GM21576 (cell line): ENCODE measurements at regions not wholly inside any gene's neighbourhood (a gene's known extent, or its start where the extent isn't known, plus 50 kb on each side); places are given as distances from the start of the nearest gene placed in this dataset.
"Not testable (repeated sequence)": the region's sequence is repeated elsewhere in the genome, so short reads cannot be mapped to it uniquely, and the experiment has no call there.

Source experiments
- ATAC-seq: cut with Tn5 transposase; IDR thresholded peaks from one replicate; pipeline ENCODE4 v1.9.1; 2021; ENCODE audit warnings: mild to moderate bottlenecking, moderate library complexity; ENCODE audit not compliant: unreplicated experiment

DNA sequence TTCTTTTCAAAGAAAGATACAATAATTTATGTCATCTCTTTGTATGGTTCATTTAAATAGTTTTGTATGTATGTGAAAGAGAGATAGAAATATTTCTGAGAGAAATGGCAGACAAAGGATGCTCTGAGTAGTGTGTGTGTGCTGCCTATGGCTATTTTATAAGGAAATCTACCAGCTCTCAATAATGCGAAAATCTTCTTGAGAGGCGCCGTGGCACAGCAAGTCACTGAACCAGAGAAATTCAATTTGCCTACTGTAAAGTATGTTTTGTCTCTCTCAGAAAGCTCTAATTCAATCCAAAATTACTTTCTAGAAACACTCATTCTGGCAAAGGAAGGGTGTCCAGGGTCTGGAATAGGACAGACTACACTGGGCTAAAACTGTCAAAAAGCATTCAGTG lies 1981.1 kb downstream of the EFNA5 start:
- no peak for ATAC-seq

DNA sequence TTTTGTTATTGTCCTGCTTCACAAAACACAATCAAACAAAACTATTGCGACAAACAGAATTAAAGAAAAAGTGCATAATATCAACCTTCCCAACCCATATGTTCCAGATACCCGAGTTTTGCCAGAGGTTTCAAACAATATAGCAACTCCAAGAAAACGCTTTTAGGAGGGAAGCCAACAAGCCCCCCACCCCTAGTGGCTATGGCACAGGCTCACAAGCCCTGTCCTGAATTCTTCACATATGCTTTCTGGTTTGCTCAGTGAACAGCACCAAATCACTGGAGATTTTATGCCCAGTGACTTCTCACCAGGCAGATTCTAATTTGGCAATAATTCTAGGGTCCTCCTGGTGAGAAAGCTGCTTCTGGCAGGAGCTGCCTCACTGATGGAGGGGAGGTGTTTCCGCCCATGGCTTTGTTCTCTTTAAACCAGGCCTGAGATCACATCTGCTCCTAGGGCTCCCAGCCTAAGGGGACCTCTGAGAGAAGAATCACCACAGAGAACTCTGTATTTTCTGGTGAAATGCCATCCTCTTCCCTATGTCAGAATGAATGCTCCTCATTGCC lies 1982.4 kb downstream of the EFNA5 start:
- ATAC-seq = no peak

DNA sequence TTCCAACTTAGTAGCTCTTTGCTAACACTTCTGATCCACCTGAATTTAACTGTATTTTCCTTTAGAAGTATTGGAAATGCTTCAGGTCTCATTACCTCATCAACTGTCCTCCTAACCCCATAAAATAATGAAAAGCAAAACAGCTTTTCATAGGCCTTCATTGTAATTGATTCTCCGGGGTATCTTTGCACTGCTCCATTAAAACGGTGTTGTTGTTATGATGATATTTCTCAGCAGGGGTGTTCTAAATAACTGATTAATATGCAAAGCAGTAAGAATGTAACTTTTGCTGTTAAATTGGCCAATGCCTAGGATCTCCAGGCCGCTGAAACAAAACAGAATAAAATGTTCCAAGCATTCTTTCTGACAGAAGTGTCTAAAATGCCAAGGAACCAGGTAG lies 1983.2 kb downstream of the EFNA5 start:
- no peak for ATAC-seq

DNA sequence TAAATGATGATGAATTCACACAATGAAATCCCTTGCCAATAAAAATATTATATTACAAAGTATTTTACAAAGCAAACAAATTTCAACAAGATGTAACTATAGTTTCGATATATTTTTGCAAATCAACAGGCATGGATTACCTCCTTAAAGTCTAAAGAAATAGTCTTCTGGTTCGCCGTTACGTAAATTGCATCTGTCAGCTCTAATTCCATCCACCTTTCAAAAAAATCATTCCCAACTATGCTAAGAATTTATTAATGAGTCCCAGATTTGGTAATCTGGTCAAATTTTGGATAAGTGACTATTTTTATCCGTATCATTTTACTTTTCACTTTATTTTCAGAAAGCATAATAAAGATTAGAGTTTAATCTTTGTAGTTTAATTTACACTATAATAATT lies 1984.9 kb downstream of the EFNA5 start:
- ATAC-seq = no peak

DNA sequence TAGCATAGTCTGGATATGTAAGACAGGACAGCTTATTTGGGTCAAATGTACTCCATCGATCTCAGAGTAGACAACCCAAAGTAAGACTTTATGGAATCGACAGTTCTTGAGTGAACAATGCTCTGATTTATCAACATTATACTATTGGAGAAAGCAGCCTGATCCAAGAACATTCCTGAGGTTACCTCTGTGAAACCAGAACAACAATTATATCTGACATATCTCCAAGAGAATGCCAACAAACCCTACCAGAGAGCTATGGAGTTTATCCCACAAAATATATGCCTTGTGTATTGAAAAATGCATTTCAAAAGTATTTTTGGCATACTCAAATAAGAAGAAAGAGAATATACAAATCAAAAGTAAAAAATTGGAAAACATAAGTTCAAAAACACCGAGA lies 1985.9 kb downstream of the EFNA5 start:
- no peak for ATAC-seq

DNA sequence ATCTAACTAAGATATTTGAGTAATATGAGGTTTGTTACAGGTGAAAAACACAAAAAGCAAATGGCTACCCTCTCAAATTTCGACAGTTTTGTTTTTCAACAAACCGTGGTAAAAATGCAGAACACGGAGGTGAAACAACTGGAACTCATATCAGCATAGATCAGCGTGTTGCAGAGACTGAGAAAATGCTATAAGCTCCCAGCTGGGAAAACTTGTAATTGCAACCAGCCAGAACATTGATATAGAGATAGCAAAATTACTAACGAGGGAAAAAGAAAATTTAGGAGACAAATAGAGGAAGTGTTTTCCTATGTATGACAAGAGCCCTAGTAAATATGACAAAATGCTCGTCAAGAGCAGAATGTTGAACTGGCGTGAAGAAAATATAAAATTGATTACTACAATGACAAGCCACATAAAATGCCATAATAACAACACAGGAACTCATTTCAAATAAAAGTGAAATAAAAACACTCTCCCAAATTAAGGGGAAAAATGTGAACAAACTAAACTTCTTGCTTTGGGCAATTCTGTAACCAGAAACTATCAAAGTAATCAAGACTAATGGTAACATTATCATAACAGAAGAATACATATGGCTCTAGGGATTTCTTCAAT lies 1989.8 kb downstream of the EFNA5 start:
- ATAC-seq = no peak

DNA sequence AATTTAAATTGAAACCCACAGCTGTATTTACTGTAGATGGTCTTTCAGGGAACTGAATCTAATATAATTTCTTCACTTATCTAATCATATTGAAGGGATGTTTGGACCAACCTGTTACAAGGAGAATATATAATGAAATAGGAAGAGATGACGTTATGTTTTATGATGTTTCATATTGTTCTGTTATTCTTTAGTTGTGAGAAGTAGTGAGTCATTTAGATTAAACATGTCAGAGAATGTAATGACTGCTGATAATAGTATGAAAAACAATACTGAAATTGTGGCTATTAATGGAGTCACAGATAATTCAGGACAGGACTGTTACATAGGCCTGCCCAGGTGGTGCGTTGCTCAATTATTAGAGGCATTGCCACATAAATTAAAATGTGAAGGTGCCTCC lies 1993.4 kb downstream of the EFNA5 start:
- ATAC-seq = no peak

DNA sequence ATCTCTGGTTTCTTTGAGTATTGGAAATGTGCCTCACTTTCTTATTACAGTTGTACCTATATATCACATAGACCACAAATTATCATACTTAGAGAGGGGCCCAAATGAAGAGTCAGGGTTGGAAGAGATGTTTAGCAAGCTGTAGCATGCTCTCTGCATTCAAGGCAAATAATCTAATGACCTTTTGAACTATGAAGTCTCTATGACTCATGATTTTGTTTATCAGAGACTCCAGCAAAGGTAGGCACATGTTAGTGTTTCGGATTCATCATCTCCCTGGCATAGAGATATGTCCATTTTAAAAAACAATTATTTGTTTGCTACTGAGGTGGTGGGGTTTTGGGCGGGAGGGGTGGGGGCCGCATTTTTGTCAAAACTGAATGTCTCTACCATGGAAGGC lies 2000.1 kb downstream of the EFNA5 start:
- ATAC-seq = no peak

DNA sequence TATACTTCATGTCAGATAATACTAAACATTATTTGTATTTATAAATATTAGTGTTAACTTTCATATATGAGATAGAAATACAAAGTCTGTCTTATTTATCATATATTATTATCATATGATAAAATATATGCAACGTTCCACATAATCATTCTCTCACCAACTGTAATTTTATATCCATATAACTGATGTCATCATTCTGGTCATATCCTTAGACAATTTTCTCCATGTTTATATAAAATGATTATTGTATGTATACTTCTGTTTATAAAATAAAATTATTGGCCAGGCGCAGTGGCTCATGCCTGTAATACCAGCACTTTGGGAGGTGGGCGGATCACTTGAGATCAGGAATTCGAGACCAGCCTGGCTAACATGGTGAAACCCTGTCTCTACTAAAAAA lies 2007.1 kb downstream of the EFNA5 start:
- no peak for ATAC-seq

DNA sequence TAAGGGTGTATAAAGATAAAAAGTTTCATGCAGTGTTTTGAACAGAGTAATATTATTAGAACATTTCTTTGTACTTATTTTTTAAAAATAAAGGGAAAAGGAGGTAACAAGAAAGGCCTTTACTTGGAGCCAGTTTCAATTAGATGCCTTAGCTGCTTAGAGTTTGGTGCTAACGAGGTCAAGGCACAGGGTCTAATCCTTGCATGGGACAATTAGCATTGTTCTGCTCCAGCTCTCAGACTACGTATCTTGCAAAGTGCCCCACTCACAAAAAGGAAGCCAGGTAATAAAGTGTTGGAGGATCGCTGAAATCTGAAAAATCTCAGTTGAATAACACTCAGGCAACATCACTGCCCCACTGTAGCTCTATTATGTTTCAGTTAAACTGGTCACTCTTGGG lies 2011.3 kb downstream of the EFNA5 start:
- ATAC-seq = no peak

DNA sequence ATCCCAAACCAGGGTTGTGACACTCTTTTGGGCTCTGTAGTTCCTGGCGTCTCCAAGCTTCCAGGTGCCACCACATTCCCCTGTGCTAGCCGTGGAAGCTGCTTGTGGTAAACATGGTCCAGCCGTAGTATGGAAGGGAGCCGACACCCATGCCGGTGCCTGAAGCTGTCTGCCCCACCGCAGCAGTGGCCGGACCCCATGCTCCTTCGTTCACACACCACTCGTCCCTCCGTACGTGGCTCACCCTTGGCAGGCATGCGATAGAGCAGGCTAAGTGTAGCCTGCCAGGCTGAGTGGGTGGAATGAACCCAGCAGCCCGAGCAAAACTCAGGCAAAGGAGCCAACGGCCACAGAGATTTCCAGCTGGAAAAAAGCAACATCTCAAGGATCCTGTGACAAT lies 2030.4 kb downstream of the EFNA5 start:
- ATAC-seq = no peak

DNA sequence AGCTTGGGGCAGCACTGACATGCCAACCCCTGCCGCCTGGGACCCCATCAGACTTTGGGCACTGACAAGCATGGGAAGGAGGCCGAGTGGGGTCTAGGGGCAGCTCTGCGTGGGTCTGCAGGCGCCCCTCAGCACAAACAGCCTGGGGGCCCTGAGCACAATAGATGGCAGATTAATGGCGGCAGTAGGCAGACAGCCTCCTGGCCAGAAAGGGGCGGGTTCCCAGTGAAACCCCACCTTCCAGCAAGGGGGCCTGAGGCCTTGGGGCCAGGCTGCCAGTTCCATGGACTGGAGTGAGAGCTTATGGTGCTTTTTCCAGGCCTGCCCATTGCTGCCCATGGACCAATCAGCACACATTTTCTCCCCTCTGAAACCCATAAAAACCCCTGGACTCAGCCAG lies 2031.2 kb downstream of the EFNA5 start:
- ATAC-seq = no peak

DNA sequence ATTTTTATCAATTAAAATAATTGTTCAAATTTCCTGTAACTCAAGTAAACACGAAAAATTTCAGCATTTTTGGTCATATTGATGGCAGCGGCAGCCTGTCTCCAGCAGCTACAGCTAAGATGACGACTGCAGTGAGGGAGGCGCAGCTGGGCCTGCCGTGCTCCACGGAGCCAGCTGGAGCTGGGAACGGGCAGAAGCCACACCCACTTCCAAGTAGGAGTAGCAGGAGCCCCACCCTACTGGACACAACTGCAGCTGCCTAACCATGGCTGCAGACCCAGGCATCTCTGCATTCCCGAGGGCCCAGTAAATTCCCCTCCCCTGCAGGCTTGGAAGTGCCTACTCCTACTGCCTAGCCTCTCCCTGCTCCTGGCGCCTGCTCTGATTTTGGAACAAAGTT lies 2031.7 kb downstream of the EFNA5 start:
- no peak for ATAC-seq

DNA sequence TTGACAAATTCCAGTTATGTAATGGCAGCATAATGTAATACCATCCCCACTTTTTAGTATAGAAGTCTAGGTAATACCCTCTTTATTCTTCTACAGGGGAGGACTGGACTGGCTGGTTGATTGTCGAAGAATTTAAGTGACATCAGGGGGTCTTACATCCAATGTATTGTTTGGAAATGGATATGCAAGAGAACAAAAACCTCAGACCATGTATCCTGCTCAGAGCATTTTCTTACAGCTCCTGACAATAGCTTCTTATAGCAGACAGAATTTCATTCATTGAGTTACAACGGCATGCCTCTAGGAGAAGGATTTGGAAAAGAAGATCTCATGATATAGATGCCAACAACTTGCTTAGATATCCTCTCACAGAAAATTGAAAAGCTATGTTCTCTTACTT lies 2032.3 kb downstream of the EFNA5 start:
- ATAC-seq = no peak

DNA sequence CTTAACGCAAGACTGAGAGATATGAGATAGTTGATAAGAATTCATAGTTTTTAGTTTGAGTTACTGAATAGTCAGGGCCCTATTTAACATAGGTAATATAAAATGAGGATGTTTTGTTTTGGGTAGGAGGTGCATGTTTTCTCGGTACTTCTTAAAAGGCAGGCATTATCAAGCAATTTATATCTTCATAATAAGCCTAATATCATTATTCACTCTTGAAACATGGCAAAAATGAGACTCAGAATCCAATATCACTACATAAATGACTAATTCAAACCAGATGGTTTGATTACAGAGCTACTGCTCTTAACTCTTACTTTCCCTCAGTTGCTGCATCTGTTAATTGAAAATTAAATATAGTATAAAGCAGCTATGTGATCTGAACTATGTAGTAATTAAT lies 2038.7 kb downstream of the EFNA5 start:
- no peak for ATAC-seq

DNA sequence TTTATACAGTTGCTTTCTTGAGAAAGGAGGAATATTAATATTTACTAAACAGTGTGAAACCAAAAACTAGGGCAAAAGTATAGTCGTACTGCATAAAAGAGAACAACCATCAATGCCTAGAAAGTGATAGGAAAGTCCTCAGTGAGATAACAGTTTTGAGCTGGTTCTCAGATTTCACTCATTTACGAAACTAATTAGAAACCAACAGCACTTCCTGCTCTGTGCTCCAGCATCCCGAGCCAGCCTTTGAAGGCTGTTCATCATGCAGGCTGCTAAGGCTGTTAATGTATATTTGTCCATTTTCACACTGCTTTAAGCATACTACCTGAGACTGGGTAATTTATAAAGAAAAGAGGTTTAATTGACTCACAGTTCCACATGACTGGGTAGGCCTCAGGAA lies 2039.9 kb downstream of the EFNA5 start:
- no peak for ATAC-seq

DNA sequence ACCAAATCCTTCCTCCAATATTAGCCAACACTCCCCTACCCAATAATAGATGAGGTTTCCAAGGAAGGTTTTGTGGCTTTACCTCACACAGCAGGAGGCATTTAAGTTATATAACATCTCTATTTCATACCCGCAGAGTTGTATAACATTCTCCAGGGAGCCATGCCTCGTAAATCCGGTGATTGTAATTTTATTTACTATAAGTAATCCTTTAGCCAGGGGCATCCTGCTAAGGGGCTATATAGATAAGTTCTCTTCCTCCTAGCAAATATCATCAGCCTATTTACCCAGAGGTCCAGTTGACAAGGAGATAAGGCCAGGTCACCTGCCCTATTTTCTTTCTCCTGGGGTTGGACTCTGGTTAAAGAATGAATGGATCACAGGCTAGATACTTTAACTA lies 2051.0 kb downstream of the EFNA5 start:
- no peak for ATAC-seq

DNA sequence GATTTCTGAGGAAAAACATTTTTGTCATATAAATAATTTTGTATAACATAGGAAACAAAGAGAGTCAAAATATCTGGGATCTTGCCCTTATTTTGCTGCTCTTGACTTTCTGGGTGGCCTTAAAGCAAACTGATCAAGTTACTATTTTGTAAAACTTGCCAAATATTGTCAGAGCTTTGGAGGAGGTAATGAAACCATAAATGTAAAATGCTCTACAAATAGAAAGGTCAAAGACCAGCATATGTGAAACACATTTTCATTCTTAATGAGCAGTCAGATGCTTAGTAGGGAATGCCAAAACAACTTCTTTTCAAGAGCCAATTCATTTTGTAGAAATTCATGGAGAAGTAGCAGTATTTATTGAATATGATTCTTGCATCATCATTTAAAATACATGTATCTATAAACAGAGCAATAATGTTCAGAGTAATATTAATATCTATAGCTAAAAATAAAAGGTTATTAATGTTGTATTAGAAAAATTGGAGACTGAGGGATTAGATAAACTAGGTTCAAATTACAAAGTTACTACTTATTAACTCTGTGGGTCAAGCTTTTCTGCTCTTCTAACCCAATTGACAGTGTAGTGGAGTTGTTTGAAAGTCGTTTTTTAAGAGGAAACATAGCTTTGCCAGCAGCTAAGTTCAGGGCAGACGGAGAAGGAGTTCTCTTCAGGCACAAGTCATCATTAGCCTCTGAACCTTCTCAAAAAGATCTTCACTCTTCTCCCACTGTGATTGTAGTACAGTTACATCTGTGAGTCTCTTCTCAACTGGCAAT lies 2053.1 kb downstream of the EFNA5 start:
- no peak for ATAC-seq

DNA sequence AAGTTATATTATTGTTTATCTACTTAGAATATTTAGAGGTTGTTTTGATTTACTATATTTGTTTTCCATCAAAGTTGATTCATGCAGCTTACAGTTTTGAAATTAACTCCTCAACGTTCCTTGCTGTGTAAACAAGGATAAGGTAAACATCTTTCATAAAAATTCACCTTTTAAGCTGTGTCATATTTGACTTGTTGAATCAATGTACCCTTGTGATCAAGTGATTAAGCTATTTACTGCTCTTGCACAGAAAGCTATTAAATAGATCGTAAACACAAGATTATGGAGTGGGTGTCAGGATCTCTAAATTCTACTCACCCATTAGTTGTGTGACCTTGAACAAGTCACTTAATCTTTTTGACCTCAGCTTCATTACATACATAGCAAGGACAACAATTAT lies 2054.0 kb upstream of the NUDT12 start:
- ATAC-seq = no peak

DNA sequence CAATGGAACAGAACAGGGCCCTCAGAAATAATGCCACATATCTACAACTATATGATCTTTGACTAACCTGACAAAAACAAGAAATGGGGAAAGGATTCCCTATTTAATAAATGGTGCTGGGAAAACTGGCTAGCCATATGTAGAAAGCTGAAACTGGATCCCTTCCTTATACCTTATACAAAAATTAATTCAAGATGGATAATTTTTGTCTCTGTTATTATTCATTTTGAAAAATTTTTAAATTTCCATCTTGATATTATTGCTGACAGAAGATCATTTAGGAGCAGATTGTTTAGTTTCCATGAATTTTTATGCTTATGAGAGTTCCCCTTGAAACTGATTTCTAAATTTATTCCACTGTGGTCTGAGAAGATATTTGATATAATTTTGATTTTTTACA lies 2039.8 kb upstream of the NUDT12 start:
- not testable (repeated sequence) for ATAC-seq

DNA sequence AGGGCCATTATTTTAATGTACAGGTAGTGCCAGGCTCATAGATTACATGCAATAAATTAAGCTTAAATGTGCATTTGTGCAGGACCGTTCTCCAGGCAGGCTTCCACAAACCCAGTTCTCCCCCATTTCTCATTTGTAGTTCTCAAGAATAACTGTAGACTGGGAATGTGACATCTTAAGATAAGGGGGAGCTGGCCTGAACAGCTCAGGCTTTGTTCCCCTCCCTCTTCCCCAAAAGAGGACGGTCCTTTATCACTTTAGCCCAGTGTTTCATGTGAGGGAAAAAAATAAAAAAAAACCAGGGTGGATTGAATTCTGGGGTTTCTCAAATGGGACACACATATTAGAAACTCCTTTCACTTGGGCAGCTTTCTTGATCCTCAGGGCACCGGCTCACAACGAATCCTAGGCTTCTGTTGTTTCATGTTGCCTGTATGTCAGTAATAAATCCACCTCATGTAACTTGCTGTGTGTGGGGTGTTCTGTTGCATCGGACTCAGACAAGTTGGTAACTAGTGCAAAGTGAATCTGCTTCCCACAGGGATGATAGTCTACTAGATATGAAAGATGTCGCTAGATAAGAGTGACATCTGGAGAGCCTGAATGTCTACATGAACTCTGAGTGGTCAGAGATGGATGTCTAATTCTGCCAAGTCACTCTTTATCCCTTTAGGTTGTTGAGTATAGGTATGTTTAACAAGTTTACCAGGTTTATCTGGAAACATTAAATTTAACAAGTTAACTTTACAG lies 2030.6 kb upstream of the NUDT12 start:
- ATAC-seq = no peak
